Jurkat, Clone E6-1 (cell line): ENCODE measurements at regions not wholly inside any gene's neighbourhood (a gene's known extent, or its start where the extent isn't known, plus 50 kb on each side); places are given as distances from the start of the nearest gene placed in this dataset.
A peak's percentile ranks its signal among the peaks of the same experiment; 100 is the strongest.
"Not testable (repeated sequence)": the region's sequence is repeated elsewhere in the genome, so short reads cannot be mapped to it uniquely, and the experiment has no call there.

Experiments
- DNase-seq: peaks from one replicate; pipeline ENCODE4 v3.0.0-alpha.2; 2011; ENCODE audit warnings: low read depth, low spot score
- H3K4me3 ChIP-seq: 2 replicates; pipeline ENCODE4 v1.5.1; 2011; ENCODE audit warnings: mild to moderate bottlenecking, low read length, control low read depth, moderate library complexity

DNA sequence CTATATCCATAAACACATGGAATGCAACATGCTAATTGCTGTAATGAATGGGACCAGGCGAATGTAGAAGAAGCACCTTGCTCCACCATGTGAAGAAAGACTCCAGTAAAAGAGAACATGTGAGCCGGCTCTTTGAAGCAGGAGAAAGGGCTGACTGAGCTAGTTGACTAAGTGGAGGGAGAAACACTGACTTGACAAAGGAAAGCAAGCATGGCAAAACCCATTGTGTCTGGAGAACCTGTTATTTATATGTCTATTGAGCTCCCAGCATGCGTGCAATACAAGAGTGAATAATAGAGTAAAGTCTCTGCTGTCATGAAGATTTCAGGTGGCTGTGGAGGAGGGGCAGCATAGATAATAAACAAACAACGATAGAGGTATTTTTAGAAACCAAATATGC, 559.9 kb downstream of the RAB28 start:
- DNase-seq = no peak

GRCh38 chr4:12912896-12913418, 571.2 kb downstream of the RAB28 start:
- no peak for DNase-seq
- no peak overlapping the region for H3K4me3 ChIP-seq

More for the DNA sequence above, 559.9 kb downstream of the RAB28 start:
- H3K4me3 ChIP-seq = no peak overlapping the region

DNA sequence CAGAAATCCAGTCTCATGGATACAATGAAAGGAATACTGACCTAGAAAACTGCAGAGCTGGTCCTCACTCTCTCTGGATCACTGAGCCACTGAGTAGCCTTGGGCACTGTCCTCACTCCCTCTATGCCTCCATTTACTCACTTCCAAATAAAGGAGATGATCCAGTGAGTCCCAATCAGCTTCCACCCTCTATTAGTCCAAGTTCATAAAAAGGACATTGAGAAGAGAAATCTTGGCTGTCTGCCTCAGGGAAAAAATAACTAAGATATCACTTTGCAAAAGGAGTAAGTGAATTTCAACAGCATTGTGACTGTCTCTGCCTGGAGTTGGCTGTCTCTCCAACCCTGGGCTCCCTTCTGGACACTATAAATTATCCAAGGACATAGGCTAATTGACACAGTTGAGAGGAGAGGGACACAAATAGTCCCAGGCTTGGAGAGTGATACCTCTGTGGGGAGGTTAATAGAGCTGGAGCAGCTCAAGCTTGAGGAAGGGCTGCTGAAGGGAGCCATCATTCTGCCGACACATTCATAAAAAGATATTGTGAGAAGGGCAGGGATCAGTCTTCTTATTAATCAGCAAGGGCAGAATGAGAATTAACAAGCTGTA, 572.3 kb downstream of the RAB28 start:
- H3K4me3 ChIP-seq = no peak overlapping the region
- DNase-seq = no peak

DNA sequence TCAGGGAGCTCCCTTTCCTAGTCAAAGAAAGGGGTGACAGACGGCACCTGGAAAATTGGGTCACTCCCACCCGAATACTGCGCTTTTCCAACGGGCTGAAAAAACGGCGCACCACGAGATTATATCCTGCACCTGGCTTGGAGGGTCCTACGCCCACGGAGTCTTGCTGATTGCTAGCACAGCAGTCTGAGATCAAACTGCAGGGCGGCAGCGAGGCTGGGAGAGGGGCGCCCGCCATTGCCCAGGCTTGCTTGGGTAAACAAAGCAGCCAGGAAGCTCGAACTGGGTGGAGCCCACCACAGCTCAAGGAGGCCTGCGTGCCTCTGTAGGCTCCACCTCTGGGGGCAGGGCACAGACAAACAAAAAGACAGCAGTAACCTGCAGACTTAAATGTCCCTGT, 580.5 kb downstream of the RAB28 start:
- H3K4me3 ChIP-seq, DNase-seq: not testable (repeated sequence)

- no peak for DNase-seq
Observed at GRCh38 chr4:12902735-12903134, 581.4 kb downstream of the RAB28 start.

GRCh38 chr4:12897954-12898353, 586.2 kb downstream of the RAB28 start:
- no peak for DNase-seq
- H3K4me3 ChIP-seq = no peak overlapping the region

More at GRCh38 chr4:12902735-12903134, 581.4 kb downstream of the RAB28 start:
- no peak overlapping the region for H3K4me3 ChIP-seq

DNA sequence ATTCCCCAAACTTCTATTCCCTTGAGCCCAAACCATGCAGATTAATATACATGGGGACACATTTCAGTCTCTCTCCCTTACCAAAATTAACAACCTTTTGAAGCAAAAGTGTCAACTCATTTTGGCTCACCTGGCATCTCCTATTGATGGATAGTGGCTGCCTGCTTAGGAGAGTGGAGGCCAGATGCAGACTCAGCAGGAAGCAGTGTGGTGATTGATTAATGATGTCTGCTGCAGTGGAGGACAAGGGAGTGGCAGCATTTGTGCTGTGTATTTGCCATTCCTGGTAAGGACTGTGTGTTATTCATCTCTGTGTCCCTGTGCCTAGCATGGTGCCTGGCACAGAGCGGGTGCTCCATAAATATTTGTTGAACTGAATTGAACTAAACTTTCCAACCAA, 590.1 kb downstream of the RAB28 start:
- H3K4me3 ChIP-seq = no peak overlapping the region
- DNase-seq = no peak

DNA sequence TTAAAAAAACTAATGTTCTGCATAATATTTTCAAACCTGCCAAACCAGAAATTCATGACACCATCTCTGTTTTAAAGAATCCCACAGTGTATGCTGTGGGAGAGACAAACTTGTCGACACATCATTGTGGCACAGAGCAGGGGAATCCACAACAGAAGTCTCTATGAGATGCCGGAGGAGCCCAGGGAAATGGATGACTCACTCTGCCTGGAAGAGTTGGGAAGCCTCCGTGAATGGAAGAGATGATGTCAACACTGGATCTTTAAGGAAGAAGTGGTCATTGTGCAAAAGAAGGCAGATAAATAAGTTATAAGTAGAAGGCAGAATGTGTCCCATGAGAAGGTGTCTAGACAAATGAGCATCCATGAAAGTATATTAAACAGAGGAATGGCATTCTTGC, 595.1 kb downstream of the RAB28 start:
- H3K4me3 ChIP-seq = no peak overlapping the region
- no peak for DNase-seq

- DNase-seq = no peak
Observed at GRCh38 chr4:12884846-12885796, 599.0 kb downstream of the RAB28 start.

GRCh38 chr4:12881945-12882584, 602.1 kb downstream of the RAB28 start:
- H3K4me3 ChIP-seq = no peak overlapping the region

More at GRCh38 chr4:12884846-12885796, 599.0 kb downstream of the RAB28 start:
- no peak overlapping the region for H3K4me3 ChIP-seq

DNA sequence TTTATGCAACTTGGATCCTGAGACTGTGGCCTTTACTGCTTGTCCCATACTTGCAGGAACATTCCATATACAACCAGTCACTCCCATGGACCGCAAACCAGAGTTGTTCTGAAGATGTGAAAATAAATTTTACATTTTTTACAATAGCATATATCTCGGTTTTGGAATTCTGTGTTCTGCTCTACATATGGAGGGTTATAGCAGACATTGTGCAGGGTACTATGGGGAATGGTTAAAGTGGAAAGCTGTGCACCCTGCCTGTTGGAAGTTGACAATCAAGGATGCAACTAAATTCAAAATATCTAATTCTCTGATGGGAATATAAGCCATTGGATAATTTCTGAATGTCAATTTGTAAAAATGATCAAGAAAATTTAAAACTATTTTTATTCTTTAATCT, 603.3 kb downstream of the RAB28 start:
- H3K4me3 ChIP-seq = no peak overlapping the region
- no peak for DNase-seq

More at GRCh38 chr4:12881945-12882584, 602.1 kb downstream of the RAB28 start:
- no peak for DNase-seq

- DNase-seq = no peak
Observed at GRCh38 chr4:12879496-12879895, 604.6 kb downstream of the RAB28 start.

DNA sequence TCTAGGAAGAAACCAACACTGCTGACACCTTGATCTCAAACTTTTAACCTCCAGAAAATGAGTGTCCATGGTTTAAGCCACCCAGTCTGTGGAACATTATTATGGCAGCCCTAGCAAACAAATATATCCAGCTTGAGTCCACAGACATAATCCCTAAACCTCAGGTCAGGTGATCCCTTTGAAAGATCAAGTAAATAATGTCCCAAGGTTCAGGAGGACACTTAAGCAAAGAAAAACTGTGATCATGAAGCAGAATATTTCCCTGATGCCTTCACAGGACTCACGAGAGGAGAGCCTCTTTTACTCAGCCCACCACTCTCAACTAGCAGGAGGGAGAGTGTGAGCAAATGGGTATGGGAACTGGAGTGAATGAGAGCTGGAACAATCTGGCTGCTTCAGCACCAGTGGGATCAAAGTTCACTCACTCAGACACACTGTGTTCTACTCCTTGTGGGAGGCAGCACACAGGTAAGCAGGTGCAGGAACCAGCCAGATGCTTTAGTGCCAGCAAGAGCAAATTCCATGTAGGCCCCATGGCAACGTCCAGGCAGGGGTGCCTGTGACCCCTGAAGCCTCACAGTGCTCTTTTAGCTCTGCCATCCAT, 608.4 kb downstream of the RAB28 start:
- no peak for DNase-seq
- H3K4me3 ChIP-seq = no peak overlapping the region

More at GRCh38 chr4:12879496-12879895, 604.6 kb downstream of the RAB28 start:
- H3K4me3 ChIP-seq = no peak overlapping the region

- DNase-seq = no peak
Observed at GRCh38 chr4:12873351-12873750, 610.8 kb downstream of the RAB28 start.

DNA sequence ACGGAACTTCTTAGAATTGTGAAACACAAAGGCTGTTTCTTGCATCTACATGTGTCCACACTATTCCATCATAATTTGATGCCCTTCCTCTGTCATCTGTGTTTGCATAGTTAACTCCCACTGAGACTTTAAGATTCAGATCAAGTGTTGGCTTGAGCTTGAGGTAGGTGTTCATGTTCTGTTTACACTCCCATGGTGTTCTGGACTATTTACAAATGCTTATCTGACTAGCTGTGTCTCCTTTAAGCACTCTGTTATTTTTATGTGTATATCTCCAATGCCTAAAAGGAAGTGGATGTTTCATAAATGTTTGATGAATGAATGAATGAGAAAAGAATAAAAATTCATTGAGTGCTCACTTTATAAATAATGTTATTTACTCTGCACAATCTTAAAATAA, 622.7 kb downstream of the RAB28 start:
- no peak for DNase-seq
- no peak overlapping the region for H3K4me3 ChIP-seq

More at GRCh38 chr4:12873351-12873750, 610.8 kb downstream of the RAB28 start:
- H3K4me3 ChIP-seq = no peak overlapping the region

- H3K4me3 ChIP-seq = no peak overlapping the region
- peak; percentile 10 for DNase-seq
Observed at GRCh38 chr4:12852338-12853307, 631.5 kb downstream of the RAB28 start.

- H3K4me3 ChIP-seq = no peak overlapping the region
- no peak for DNase-seq
Observed at GRCh38 chr4:12846368-12846767, 637.8 kb downstream of the RAB28 start.

DNA sequence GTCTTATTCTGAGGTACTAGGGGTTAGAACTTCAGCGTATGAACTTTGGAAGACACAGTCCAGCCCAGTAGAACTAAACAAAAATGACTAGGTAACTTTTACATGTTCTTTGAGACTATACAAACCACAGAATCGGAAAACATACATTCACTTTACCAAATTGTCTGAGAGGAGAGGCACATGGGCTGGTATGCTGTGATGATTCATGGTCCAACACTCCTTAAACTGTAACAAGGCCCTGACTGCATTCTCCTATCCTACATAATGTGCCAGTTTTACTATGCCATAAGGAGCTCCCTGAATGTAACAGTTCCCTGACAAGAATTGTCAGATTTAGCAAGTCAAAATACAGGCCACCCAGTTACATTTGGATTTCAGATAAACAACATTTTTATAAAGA, 640.0 kb downstream of the RAB28 start:
- no peak for DNase-seq
- no peak overlapping the region for H3K4me3 ChIP-seq
